ENCODE measurements at regions not wholly inside any gene's neighbourhood (a gene's known extent, or its start where the extent isn't known, plus 50 kb on each side); places are given as distances from the start of the nearest gene placed in this dataset.

DNA sequence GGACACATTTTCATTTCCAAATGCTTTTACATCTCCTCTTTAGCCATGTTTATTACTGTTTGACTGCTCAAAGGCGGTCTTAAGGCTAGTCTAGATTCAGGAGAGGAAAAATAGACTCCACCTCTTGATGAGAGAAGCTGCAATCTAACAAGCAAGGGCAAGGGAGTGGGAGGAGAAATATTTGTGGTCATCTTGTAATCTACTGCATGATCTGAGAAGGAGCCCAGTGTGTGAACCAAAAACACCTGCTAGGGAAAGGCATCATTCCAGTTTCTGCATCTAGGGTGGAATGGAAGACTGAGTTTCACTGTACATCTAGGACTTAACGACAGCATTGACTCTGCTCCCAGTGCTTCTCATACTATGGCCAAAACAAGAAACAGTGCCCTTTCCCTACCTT, 232.2 kb upstream of the HS3ST3A1 start:
- no peaks in the 10 kb centered on the region for H3K79me2 ChIP-seq (ENCODE audit: low read length)
- no peak overlapping the region for H3K4me2 ChIP-seq (ENCODE audit: low read length)
- H3K36me3 ChIP-seq (replicated peaks; ENCODE audit: low read depth, low read length) = no peaks in the 10 kb centered on the region
- H3K9me3 ChIP-seq (ENCODE audit: insufficient read depth, low read length) = no peaks in the 10 kb centered on the region
- H3K9ac ChIP-seq (ENCODE audit: low read length) = no peak overlapping the region
- no peak overlapping the region for H3K27ac ChIP-seq (ENCODE audit: low read length)
- no peaks in the 10 kb centered on the region for H3K27me3 ChIP-seq (ENCODE audit: low read depth, low read length)
- no peak overlapping the region for H3K4me3 ChIP-seq (ENCODE audit: low read length)
- H2AFZ ChIP-seq (ENCODE audit: low read depth, low read length) = no peak overlapping the region
- no peaks in the 10 kb centered on the region for H4K20me1 ChIP-seq (ENCODE audit: insufficient read depth, low read length)
- no peaks in the 10 kb centered on the region for H3K4me1 ChIP-seq (ENCODE audit: low read length)
- TF ChIP-seq EZH2phosphoT487 (IDR thresholded peaks at IDR 0.05; ENCODE audit: low read depth) (no peak), CTCF (IDR thresholded peaks at IDR 0.05; ENCODE audit: low read depth, low read length) (no peak)

- Histone ChIP-seq H3K4me2 (ENCODE audit: low read length) (no peak overlapping the region), H3K9ac (ENCODE audit: low read length) (no peak overlapping the region), H3K36me3 (replicated peaks; ENCODE audit: low read depth, low read length) (no peaks in the 10 kb centered on the region), H3K27me3 (ENCODE audit: low read depth, low read length) (no peaks in the 10 kb centered on the region), H3K79me2 (ENCODE audit: low read length) (no peaks in the 10 kb centered on the region), H3K9me3 (ENCODE audit: insufficient read depth, low read length) (no peaks in the 10 kb centered on the region), H3K4me3 (ENCODE audit: low read length) (no peak overlapping the region), H3K4me1 (ENCODE audit: low read length) (no peaks in the 10 kb centered on the region), H3K27ac (ENCODE audit: low read length) (no peak overlapping the region), H2AFZ (ENCODE audit: low read depth, low read length) (no peak overlapping the region), H4K20me1 (ENCODE audit: insufficient read depth, low read length) (no peaks in the 10 kb centered on the region)
- no peak for TF ChIP-seq EZH2phosphoT487 (IDR thresholded peaks at IDR 0.05; ENCODE audit: low read depth)
- TF ChIP-seq CTCF (IDR thresholded peaks at IDR 0.05; ENCODE audit: low read depth, low read length) = no peak
Observed at GRCh38 chr17:13835151-13835550, 233.4 kb upstream of the HS3ST3A1 start.

GRCh38 chr17:13837417-13837816, 231.9 kb upstream of the COX10 start:
- H3K27me3 ChIP-seq (ENCODE audit: low read depth, low read length) = no peaks in the 10 kb centered on the region
- H3K79me2 ChIP-seq (ENCODE audit: low read length) = no peaks in the 10 kb centered on the region
- H3K4me1 ChIP-seq (ENCODE audit: low read length) = no peaks in the 10 kb centered on the region
- H3K9ac ChIP-seq (ENCODE audit: low read length) = no peak overlapping the region
- H3K36me3 ChIP-seq (replicated peaks; ENCODE audit: low read depth, low read length) = no peaks in the 10 kb centered on the region
- no peak overlapping the region for H3K4me3 ChIP-seq (ENCODE audit: low read length)
- no peak overlapping the region for H3K27ac ChIP-seq (ENCODE audit: low read length)
- no peak for TF ChIP-seq EZH2phosphoT487 (IDR thresholded peaks at IDR 0.05; ENCODE audit: low read depth)
- TF ChIP-seq CTCF (IDR thresholded peaks at IDR 0.05; ENCODE audit: low read depth, low read length) = no peak
- H3K4me2 ChIP-seq (ENCODE audit: low read length) = no peak overlapping the region
- no peak overlapping the region for H2AFZ ChIP-seq (ENCODE audit: low read depth, low read length)
- H4K20me1 ChIP-seq (ENCODE audit: insufficient read depth, low read length) = no peaks in the 10 kb centered on the region
- H3K9me3 ChIP-seq (ENCODE audit: insufficient read depth, low read length) = no peaks in the 10 kb centered on the region

- no peaks in the 10 kb centered on the region for H3K4me1 ChIP-seq (ENCODE audit: low read length)
- H3K9ac ChIP-seq (ENCODE audit: low read length) = no peak overlapping the region
- H3K27me3 ChIP-seq (ENCODE audit: low read depth, low read length) = no peaks in the 10 kb centered on the region
- H3K36me3 ChIP-seq (replicated peaks; ENCODE audit: low read depth, low read length) = no peaks in the 10 kb centered on the region
- H3K27ac ChIP-seq (ENCODE audit: low read length) = no peak overlapping the region
- TF ChIP-seq CTCF (IDR thresholded peaks at IDR 0.05; ENCODE audit: low read depth, low read length) (no peak), EZH2phosphoT487 (IDR thresholded peaks at IDR 0.05; ENCODE audit: low read depth) (no peak)
- H3K9me3 ChIP-seq (ENCODE audit: insufficient read depth, low read length) = no peaks in the 10 kb centered on the region
- H3K4me3 ChIP-seq (ENCODE audit: low read length) = no peak overlapping the region
- no peaks in the 10 kb centered on the region for H3K79me2 ChIP-seq (ENCODE audit: low read length)
- H3K4me2 ChIP-seq (ENCODE audit: low read length) = no peak overlapping the region
- H2AFZ ChIP-seq (ENCODE audit: low read depth, low read length) = no peak overlapping the region
- no peaks in the 10 kb centered on the region for H4K20me1 ChIP-seq (ENCODE audit: insufficient read depth, low read length)
Observed at GRCh38 chr17:13840254-13840653, 229.1 kb upstream of the COX10 start.

All from OCI-LY3 (cell line).